Endothelial cell (in vitro differentiated cells): ENCODE measurements at regions not wholly inside any gene's neighbourhood (a gene's known extent, or its start where the extent isn't known, plus 50 kb on each side); places are given as distances from the start of the nearest gene placed in this dataset.

Experiments used
- DNase-seq: peaks from one replicate; pipeline ENCODE4 v3.0.0; 2021; ENCODE audit warnings: low spot score
- H3K27ac Mint-ChIP-seq: one replicate; pipeline ENCODE4 v1.8.0; 2021; ENCODE audit warnings: mixed read lengths, inconsistent platforms; ENCODE audit not compliant: unreplicated experiment
- H3K27me3 Mint-ChIP-seq: one replicate; pipeline ENCODE4 v1.8.0; 2021; ENCODE audit warnings: mild to moderate bottlenecking, moderate library complexity, mixed read lengths, inconsistent platforms; ENCODE audit not compliant: unreplicated experiment
- H3K36me3 Mint-ChIP-seq: one replicate; pipeline ENCODE4 v1.8.0; 2021; ENCODE audit warnings: mild to moderate bottlenecking, low read depth, mixed read lengths, inconsistent platforms; ENCODE audit not compliant: unreplicated experiment
- H3K4me1 Mint-ChIP-seq: one replicate; pipeline ENCODE4 v1.8.0; 2021; ENCODE audit warnings: mild to moderate bottlenecking, mixed read lengths, inconsistent platforms; ENCODE audit not compliant: unreplicated experiment
- H3K4me3 Mint-ChIP-seq: one replicate; pipeline ENCODE4 v1.8.0; 2021; ENCODE audit warnings: mild to moderate bottlenecking, mixed read lengths, inconsistent platforms; ENCODE audit not compliant: unreplicated experiment
- H3K9me3 Mint-ChIP-seq: one replicate; pipeline ENCODE4 v1.8.0; 2021; ENCODE audit warnings: mixed read lengths, inconsistent platforms; ENCODE audit not compliant: unreplicated experiment
- CTCF ChIP-seq: fragments of 200-600 bp; sonication (generic); IDR thresholded peaks from one replicate; pipeline ENCODE4 v1.5.0; 2021; ENCODE audit warnings: antibody characterized with exemption; ENCODE audit not compliant: unreplicated experiment

DNA sequence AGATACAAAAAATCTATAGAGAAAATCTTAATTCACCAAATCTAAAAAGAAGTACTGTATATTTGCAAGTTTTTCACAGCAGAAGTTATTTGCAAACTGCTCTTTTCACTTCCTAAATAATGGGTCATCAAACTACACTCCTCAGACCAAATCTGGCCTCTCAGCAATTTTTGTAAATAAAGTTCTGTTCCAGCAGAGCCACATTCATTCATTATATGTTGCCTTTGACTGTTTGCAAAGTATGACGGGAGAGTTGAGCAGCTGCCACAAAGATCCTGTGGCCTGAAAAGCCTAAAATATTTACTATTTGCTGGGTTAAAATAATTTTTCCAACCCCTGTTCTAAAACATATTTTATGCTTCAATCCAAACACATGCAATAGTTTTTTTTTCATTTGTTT is 1222.3 kb upstream of the SEL1L start:
- no peak for DNase-seq
- no peaks in the 10 kb centered on the region for H3K27me3 Mint-ChIP-seq
- H3K27ac Mint-ChIP-seq, result no peak overlapping the region
- H3K4me3 Mint-ChIP-seq, result no peak overlapping the region
- no peaks in the 10 kb centered on the region for H3K9me3 Mint-ChIP-seq
- no peak for TF ChIP-seq CTCF
- H3K36me3 Mint-ChIP-seq, result no peaks in the 10 kb centered on the region
- H3K4me1 Mint-ChIP-seq, result no peaks in the 10 kb centered on the region

DNA sequence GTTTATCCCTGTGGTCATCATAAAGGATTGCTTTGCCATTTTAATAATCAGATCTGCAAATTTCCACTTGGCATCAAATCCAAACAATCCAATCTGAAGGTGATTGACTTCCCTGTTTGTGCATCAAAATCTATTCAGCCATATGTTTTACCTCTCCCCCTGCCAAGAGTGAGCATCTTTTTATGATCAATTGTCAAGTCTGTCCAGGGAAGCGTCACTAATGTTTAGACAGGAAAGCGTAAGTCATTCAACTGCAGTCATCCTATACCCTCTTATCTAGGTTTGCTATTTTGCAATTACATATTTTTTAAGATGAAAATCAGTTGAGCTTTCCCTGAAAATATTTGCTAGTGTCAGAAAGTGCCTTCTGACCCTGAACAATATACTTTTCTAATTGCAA is 1224.1 kb upstream of the SEL1L start:
- Mint-ChIP-seq H3K27ac (no peak overlapping the region), H3K27me3 (no peaks in the 10 kb centered on the region), H3K36me3 (no peaks in the 10 kb centered on the region), H3K4me1 (no peaks in the 10 kb centered on the region), H3K9me3 (no peaks in the 10 kb centered on the region), H3K4me3 (no peak overlapping the region)
- no peak for DNase-seq
- no peak for TF ChIP-seq CTCF

DNA sequence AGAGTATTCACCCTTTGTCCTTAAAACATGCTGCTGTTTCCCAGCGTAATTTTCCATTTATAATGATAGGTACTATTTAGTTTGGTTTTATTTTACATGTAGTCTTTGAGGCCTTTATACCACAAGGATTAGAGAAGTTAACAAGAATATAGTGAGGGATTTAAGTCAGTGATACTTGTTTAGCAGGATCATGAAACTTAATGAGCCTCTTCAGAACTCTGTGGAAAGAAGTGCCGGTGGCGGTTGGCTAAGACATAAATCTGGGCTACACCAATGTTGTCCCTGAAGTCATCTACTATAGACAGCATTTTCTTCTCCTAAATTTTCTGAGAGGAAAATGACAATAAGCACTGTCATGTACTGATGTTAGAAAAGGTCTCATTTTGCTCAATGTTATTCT is 1226.0 kb upstream of the SEL1L start:
- H3K27ac Mint-ChIP-seq, result no peak overlapping the region
- DNase-seq, result no peak
- H3K9me3 Mint-ChIP-seq, result no peaks in the 10 kb centered on the region
- H3K4me1 Mint-ChIP-seq, result no peaks in the 10 kb centered on the region
- no peaks in the 10 kb centered on the region for H3K27me3 Mint-ChIP-seq
- H3K36me3 Mint-ChIP-seq, result no peaks in the 10 kb centered on the region
- no peak for TF ChIP-seq CTCF
- no peak overlapping the region for H3K4me3 Mint-ChIP-seq

DNA sequence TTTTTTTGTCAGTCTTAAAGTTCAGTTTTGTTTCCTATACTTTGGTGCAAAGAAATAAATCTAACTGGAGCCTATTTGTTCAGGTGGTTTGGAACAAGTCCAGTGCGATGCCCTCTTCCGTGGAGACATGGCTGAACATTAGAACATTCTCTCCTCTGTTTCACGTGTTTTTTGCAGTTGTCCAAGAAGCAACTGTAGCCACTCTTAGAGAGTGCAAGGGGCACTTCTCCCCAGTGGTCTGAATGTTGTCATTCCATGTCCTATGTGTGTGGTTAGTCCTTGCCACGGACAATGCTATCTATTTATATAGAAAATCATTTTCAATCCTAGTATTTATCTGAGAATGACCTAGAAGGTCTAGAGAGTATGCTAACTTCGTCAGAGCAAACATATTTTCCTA is 1232.5 kb upstream of the SEL1L start:
- H3K4me3 Mint-ChIP-seq, result no peak overlapping the region
- DNase-seq, result no peak
- no peaks in the 10 kb centered on the region for H3K4me1 Mint-ChIP-seq
- H3K9me3 Mint-ChIP-seq, result no peaks in the 10 kb centered on the region
- no peaks in the 10 kb centered on the region for H3K36me3 Mint-ChIP-seq
- no peak for TF ChIP-seq CTCF
- no peaks in the 10 kb centered on the region for H3K27me3 Mint-ChIP-seq
- H3K27ac Mint-ChIP-seq, result no peak overlapping the region

DNA sequence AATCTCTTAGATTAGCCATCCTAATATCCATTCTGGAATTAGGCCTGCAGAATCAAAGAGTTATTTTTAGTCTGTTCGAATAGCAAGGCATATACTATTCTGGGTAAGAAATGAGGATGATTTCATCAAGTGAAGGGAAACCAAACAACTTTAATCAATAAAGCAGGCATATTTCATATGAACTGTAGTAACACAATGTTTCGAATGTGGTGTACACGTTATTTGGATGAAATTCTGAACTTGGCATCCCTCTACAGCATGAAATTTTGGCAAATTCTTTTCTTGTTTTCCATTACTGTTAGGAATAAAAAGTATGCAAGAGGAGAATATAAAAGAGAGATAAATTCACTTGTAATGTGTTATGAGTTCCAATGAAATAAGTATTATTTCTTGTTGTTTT is 1233.3 kb upstream of the SEL1L start:
- Mint-ChIP-seq H3K9me3 (no peaks in the 10 kb centered on the region), H3K27me3 (no peaks in the 10 kb centered on the region), H3K4me3 (no peak overlapping the region), H3K4me1 (no peaks in the 10 kb centered on the region), H3K27ac (no peak overlapping the region), H3K36me3 (no peaks in the 10 kb centered on the region)
- DNase-seq, result no peak
- TF ChIP-seq CTCF, result no peak
